Endothelial cell of umbilical vein (primary cell): ENCODE measurements at regions not wholly inside any gene's neighbourhood (a gene's known extent, or its start where the extent isn't known, plus 50 kb on each side); places are given as distances from the start of the nearest gene placed in this dataset.

ENCODE experiments used
- BruUV-seq: library from RNA; stranded (reverse); fragments of 400-500 nt; replicated peaks from 2 replicates; lab custom pipeline; 2021; lab: Mats Ljungman, UMichigan
- CTCF ChIA-PET: fragments of 300-600, 350-600 bp; sonication (Branson Sonifier 250); formaldehyde crosslinking; loops from one replicate; lab custom pipeline; 2021; ENCODE audit warnings: antibody characterized with exemption, inconsistent platforms; lab: Charles Lee
- POLR2A ChIA-PET: fragments of 300-600, 350-600 bp; sonication (Branson Sonifier 250); formaldehyde crosslinking; loops from one replicate; lab custom pipeline; 2021; ENCODE audit warnings: antibody characterized with exemption, inconsistent platforms; lab: Charles Lee
- DNase-seq: peaks from one replicate; pipeline ENCODE4 v3.0.0-alpha.2; 2011; ENCODE audit warnings: low read depth, low spot score
- FAIRE-seq: peaks from 2 replicates; lab custom pipeline; 2011; peaks lifted over from hg19 to GRCh38; lab: Jason Lieb, UNC
- H2AFZ ChIP-seq: 2 replicates; pipeline ENCODE4 v1.6.0; 2012; ENCODE audit warnings: low read depth, low read length, control low read depth, inconsistent platforms
- H3K27ac ChIP-seq: 2 replicates; pipeline ENCODE4 v1.5.1; 2011; ENCODE audit warnings: low read depth, mild to moderate bottlenecking, control low read depth, low read length, moderate library complexity; ENCODE audit not compliant: insufficient read depth
- H3K27me3 ChIP-seq, 2 experiments: 2 replicates each; pipeline versions ENCODE4 v1.6.0 to v1.6.1; 2011; ENCODE audit warnings: low read length in 2 of 2, mixed read lengths in 1 of 2; ENCODE audit not compliant: control insufficient read depth in 2 of 2, insufficient read depth in 2 of 2
- H3K36me3 ChIP-seq, 2 experiments: 2 replicates in 1 of 2; 3 replicates in 1 of 2; pipeline ENCODE4 v1.5.1; 2011; ENCODE audit warnings: low read length in 2 of 2, mild to moderate bottlenecking in 1 of 2, moderate library complexity in 1 of 2; ENCODE audit not compliant: control insufficient read depth in 2 of 2, insufficient read depth in 2 of 2; ENCODE audit errors: extremely low read depth in 1 of 2
- H3K4me1 ChIP-seq: 3 replicates; pipeline ENCODE4 v1.5.1; 2011; ENCODE audit warnings: mild to moderate bottlenecking, low read length; ENCODE audit not compliant: control insufficient read depth, insufficient read depth; ENCODE audit errors: extremely low read depth
- H3K4me2 ChIP-seq: 2 replicates; pipeline ENCODE4 v1.6.1; 2011; ENCODE audit warnings: low read length, control low read depth, mixed read lengths; ENCODE audit not compliant: insufficient read depth
- H3K4me3 ChIP-seq, 3 experiments: fragments of 200-600 bp in 1 of 3; sonication (generic), shearing (Covaris generic) in 1 of 3; replicated peaks in 1 of 3; 2 replicates each; pipeline ENCODE4 v1.5.1; 2011 to 2016; ENCODE audit warnings: control low read depth in 3 of 3, low read length in 3 of 3, mild to moderate bottlenecking in 2 of 3, inconsistent platforms in 1 of 3, low read depth in 1 of 3, moderate library complexity in 1 of 3; ENCODE audit not compliant: insufficient read depth in 1 of 3
- H3K79me2 ChIP-seq: 2 replicates; pipeline ENCODE4 v1.6.0; 2012; ENCODE audit warnings: low read length, inconsistent platforms; ENCODE audit not compliant: control insufficient read depth, insufficient read depth
- H3K9ac ChIP-seq: replicated peaks from 2 replicates; pipeline ENCODE3; 2011; ENCODE audit warnings: low read length, control low read depth; ENCODE audit not compliant: insufficient read depth; ENCODE audit errors: extremely low read depth
- H3K9me1 ChIP-seq: replicated peaks from 3 replicates; pipeline ENCODE4 v1.6.0; 2011; ENCODE audit warnings: mild to moderate bottlenecking, low read length; ENCODE audit not compliant: control insufficient read depth, insufficient read depth; ENCODE audit errors: extremely low read depth
- H3K9me3 ChIP-seq: replicated peaks from 2 replicates; pipeline ENCODE4 v1.5.1; 2012; ENCODE audit warnings: low read length, inconsistent platforms; ENCODE audit not compliant: control insufficient read depth, insufficient read depth
- H4K20me1 ChIP-seq: replicated peaks from 2 replicates; pipeline ENCODE3; 2011; ENCODE audit warnings: mild to moderate bottlenecking, low read length; ENCODE audit not compliant: control insufficient read depth, insufficient read depth; ENCODE audit errors: extremely low read depth
- CTCF ChIP-seq, 2 donors: IDR thresholded peaks; 1 replicate in 1 of 2; 2 replicates in 1 of 2; pipeline ENCODE4 v1.5.1; 2011; ENCODE audit warnings: low read length in 2 of 2, mild to moderate bottlenecking in 2 of 2, moderate library complexity in 2 of 2, control low read depth in 1 of 2, inconsistent platforms in 1 of 2, low read depth in 1 of 2; ENCODE audit not compliant: insufficient read depth in 1 of 2; ENCODE audit errors: extremely low read depth in 1 of 2
- FOS ChIP-seq: IDR thresholded peaks from 2 replicates; pipeline ENCODE4 v1.6.1; 2011; ENCODE audit warnings: mild to moderate bottlenecking, low read length, moderate library complexity, borderline replicate concordance; ENCODE audit not compliant: insufficient read depth
- GATA2 ChIP-seq: IDR thresholded peaks from 2 replicates; pipeline ENCODE4 v1.7.0; 2011; ENCODE audit warnings: low read depth, mild to moderate bottlenecking, moderate library complexity, mixed read lengths, low read length; ENCODE audit not compliant: insufficient read length, insufficient read depth
- MAX ChIP-seq: IDR thresholded peaks from 2 replicates; pipeline ENCODE4 v1.6.1; 2011; ENCODE audit not compliant: insufficient read depth, insufficient read length
- MYC ChIP-seq: IDR thresholded peaks from one replicate; pipeline ENCODE4 v1.6.1; 2011; ENCODE audit warnings: mild to moderate bottlenecking, low read depth, low read length
- POLR2AphosphoS5 ChIP-seq: IDR thresholded peaks from 2 replicates; pipeline ENCODE4 v1.6.1; 2012; ENCODE audit warnings: low read depth, mild to moderate bottlenecking, control low read depth, low read length, moderate library complexity; ENCODE audit not compliant: insufficient read depth
- dilution Hi-C: fragments of 300-500 bp; cut with MboI; formaldehyde crosslinking; loops from one replicate; pipeline ENCODE4 v1.15.0; 2019; ENCODE audit warnings: low sequenced_read_pairs; ENCODE audit not compliant: extremely low pct_ligation_motif_present
- intact Hi-C: fragments of 100-400 bp; cut with micrococcal nuclease; formaldehyde crosslinking; loops from one replicate; pipeline ENCODE4 v1.10.0; 2022

- Histone ChIP-seq H4K20me1 (no peaks in the 10 kb centered on the region), H3K4me2 (no peak overlapping the region), H3K9me3 (no peaks in the 10 kb centered on the region), H3K9me1 (no peaks in the 10 kb centered on the region), H3K79me2 (no peaks in the 10 kb centered on the region), H2AFZ (no peak overlapping the region), H3K27ac (no peak overlapping the region), H3K27me3 (no peaks in the 10 kb centered on the region), H3K9ac (no peak overlapping the region), H3K36me3 (no peaks in the 10 kb centered on the region), H3K4me3 (no peak overlapping the region), H3K4me1 (peaks cover 15% of the 10 kb centered on the region)
- dilution Hi-C loops, result no loop called here
- DNase-seq (no peak), FAIRE-seq (no peak)
- CTCF ChIA-PET, result no interaction called here
- no TSS peak for BruUV-seq
- intact Hi-C loops, result no loop called here
- TF ChIP-seq MAX, result no peak
- TF ChIP-seq GATA2, result no peak
- TF ChIP-seq POLR2AphosphoS5, result no peak
- no peak for TF ChIP-seq CTCF (IDR thresholded peaks at IDR 0.05; ENCODE audit: extremely low read depth in 1 of 2, insufficient read depth in 1 of 2, low read depth in 1 of 2, low read length in 2 of 2)
- POLR2A ChIA-PET, result no interaction called here
Observed at GRCh38 chr9:17068671-17069070, 66.2 kb upstream of the CNTLN start.

GRCh38 chr9:17065062-17065461 lies 69.8 kb upstream of the CNTLN start:
- FAIRE-seq, result peak; percentile 31
- H2AFZ ChIP-seq, result no peak overlapping the region
- dilution Hi-C loops, result no loop called here

More at GRCh38 chr9:17065062-17065461, 69.8 kb upstream of the CNTLN start:
- Histone ChIP-seq H3K4me2 (peak overlapping the region; percentile 42), H3K9me1 (no peaks in the 10 kb centered on the region), H4K20me1 (no peaks in the 10 kb centered on the region), H3K9me3 (no peaks in the 10 kb centered on the region), H3K27me3 (no peaks in the 10 kb centered on the region), H3K4me3 (no peak overlapping the region), H3K4me1 (peaks cover 15% of the 10 kb centered on the region), H3K27ac (peak overlapping the region; percentile 37), H3K9ac (peak overlapping the region; percentile 9), H3K79me2 (no peaks in the 10 kb centered on the region), H3K36me3 (no peaks in the 10 kb centered on the region)
- peak; percentile 85 for DNase-seq
- CTCF ChIA-PET, result interaction anchor here (0.9 to 4.4 kb wide), 5 partner anchors 12 to 398 kb away, joined by 3 to 69 read pairs (median 3); no protein-coding TSS in a partner anchor
- intact Hi-C loops, result no loop called here
- POLR2A ChIA-PET, result no interaction called here
- TF ChIP-seq POLR2AphosphoS5, result peak; percentile 26
- TF ChIP-seq GATA2, result no peak
- TF ChIP-seq MYC, result peak; percentile 21
- peak; percentile 60 for TF ChIP-seq FOS
- no peak for TF ChIP-seq CTCF (IDR thresholded peaks at IDR 0.05; ENCODE audit: extremely low read depth in 1 of 2, insufficient read depth in 1 of 2, low read depth in 1 of 2, low read length in 2 of 2)
- no TSS peak for BruUV-seq
